ENCODE measurements at regions not wholly inside any gene's neighbourhood (a gene's known extent, or its start where the extent isn't known, plus 50 kb on each side); places are given as distances from the start of the nearest gene placed in this dataset.
A peak's percentile ranks its signal among the peaks of the same experiment; 100 is the strongest.

- Histone ChIP-seq H3K27me3 (ENCODE audit: low read length) (no peaks in the 10 kb centered on the region), H3K4me3 (ENCODE audit: low read length) (no peak overlapping the region), H3K79me2 (ENCODE audit: low read length) (no peaks in the 10 kb centered on the region), H4K20me1 (ENCODE audit: low read length) (no peaks in the 10 kb centered on the region), H3K27ac (ENCODE audit: low read length) (no peak overlapping the region), H3K9ac (ENCODE audit: low read length) (no peak overlapping the region), H2AFZ (ENCODE audit: low read length) (no peak overlapping the region), H3K4me1 (ENCODE audit: insufficient read depth, low read length) (peaks cover 24% of the 10 kb centered on the region), H3K36me3 (ENCODE audit: low read depth, low read length) (no peaks in the 10 kb centered on the region), H3K9me3 (ENCODE audit: low read length) (no peaks in the 10 kb centered on the region), H3K9me2 (replicated peaks; ENCODE audit: low read length) (no peaks in the 10 kb centered on the region), H3K4me2 (ENCODE audit: low read length) (no peak overlapping the region), H3F3A (ENCODE audit: low read length, unreplicated experiment) (peaks cover 8% of the 10 kb centered on the region)
- TF ChIP-seq EZH2phosphoT487 (IDR thresholded peaks at IDR 0.05; ENCODE audit: borderline replicate concordance, low read length) (no peak), CTCF (conservative IDR thresholded peaks at IDR 0.05; ENCODE audit: low read depth, low read length) (peak; percentile 75)
- no TSS peak for BruUV-seq (replicated peaks)
- DNase-seq (peak; percentile 49), ATAC-seq (no peak)
- ChIA-PET CTCF (interaction anchor here (1.4 kb wide), 1 partner anchor 99 kb away, joined by 4 read pairs; no protein-coding TSS in a partner anchor), POLR2A (ENCODE audit: unreplicated experiment) (no interaction called here)
- intact Hi-C loops (cut with micrococcal nuclease), result loop anchor here (1.0 to 10.0 kb wide), 5 partner anchors 100 to 941 kb away; no protein-coding TSS in a partner anchor
Measured at GRCh38 chr13:90868321-90868920, 479.1 kb upstream of the MIR17HG start.

GRCh38 chr13:90869580-90869979, 477.9 kb upstream of the MIR17HG start:
- H3K27ac ChIP-seq (ENCODE audit: low read length), result no peak overlapping the region
- no peak overlapping the region for H3K4me2 ChIP-seq (ENCODE audit: low read length)
- no peak overlapping the region for H3K9ac ChIP-seq (ENCODE audit: low read length)
- H3K27me3 ChIP-seq (ENCODE audit: low read length), result no peaks in the 10 kb centered on the region
- H3F3A ChIP-seq (ENCODE audit: low read length, unreplicated experiment), result peaks cover 8% of the 10 kb centered on the region
- POLR2A ChIA-PET (ENCODE audit: unreplicated experiment), result no interaction called here
- no peaks in the 10 kb centered on the region for H3K79me2 ChIP-seq (ENCODE audit: low read length)
- DNase-seq (no peak), ATAC-seq (no peak)
- no TSS peak for BruUV-seq (replicated peaks)
- no peaks in the 10 kb centered on the region for H3K9me3 ChIP-seq (ENCODE audit: low read length)
- H4K20me1 ChIP-seq (ENCODE audit: low read length), result no peaks in the 10 kb centered on the region
- no peak for TF ChIP-seq CTCF (conservative IDR thresholded peaks at IDR 0.05; ENCODE audit: low read depth, low read length)
- H3K4me1 ChIP-seq (ENCODE audit: insufficient read depth, low read length), result peaks cover 24% of the 10 kb centered on the region
- no peak overlapping the region for H3K4me3 ChIP-seq (ENCODE audit: low read length)
- CTCF ChIA-PET, result no interaction called here
- intact Hi-C loops (cut with micrococcal nuclease), result loop anchor here (5.0 to 10.0 kb wide), 4 partner anchors 148 to 942 kb away; no protein-coding TSS in a partner anchor
- no peaks in the 10 kb centered on the region for H3K36me3 ChIP-seq (ENCODE audit: low read depth, low read length)
- no peak overlapping the region for H2AFZ ChIP-seq (ENCODE audit: low read length)
- no peaks in the 10 kb centered on the region for H3K9me2 ChIP-seq (replicated peaks; ENCODE audit: low read length)

GRCh38 chr13:90872491-90873025, 474.9 kb upstream of the MIR17HG start:
- no peak overlapping the region for H2AFZ ChIP-seq (ENCODE audit: low read length)
- no peaks in the 10 kb centered on the region for H4K20me1 ChIP-seq (ENCODE audit: low read length)
- H3K36me3 ChIP-seq (ENCODE audit: low read depth, low read length), result no peaks in the 10 kb centered on the region
- no TSS peak for BruUV-seq (replicated peaks)
- H3K79me2 ChIP-seq (ENCODE audit: low read length), result no peaks in the 10 kb centered on the region
- H3F3A ChIP-seq (ENCODE audit: low read length, unreplicated experiment), result no peaks in the 10 kb centered on the region
- H3K27me3 ChIP-seq (ENCODE audit: low read length), result no peaks in the 10 kb centered on the region
- no peak for ATAC-seq
- H3K4me3 ChIP-seq (ENCODE audit: low read length), result no peak overlapping the region
- ChIA-PET CTCF (no interaction called here), POLR2A (ENCODE audit: unreplicated experiment) (no interaction called here)
- H3K9ac ChIP-seq (ENCODE audit: low read length), result no peak overlapping the region
- H3K4me2 ChIP-seq (ENCODE audit: low read length), result no peak overlapping the region
- H3K4me1 ChIP-seq (ENCODE audit: insufficient read depth, low read length), result peaks cover 2% of the 10 kb centered on the region; the same call in 1 of the 2 replicates
- TF ChIP-seq EZH2phosphoT487 (IDR thresholded peaks at IDR 0.05; ENCODE audit: borderline replicate concordance, low read length) (no peak), CTCF (conservative IDR thresholded peaks at IDR 0.05; ENCODE audit: low read depth, low read length) (no peak), EZH2 (IDR thresholded peaks at IDR 0.05; ENCODE audit: low read length, unreplicated experiment) (no peak)
- DNase-seq, result no peak
- H3K9me2 ChIP-seq (replicated peaks; ENCODE audit: low read length), result no peaks in the 10 kb centered on the region
- no peaks in the 10 kb centered on the region for H3K9me3 ChIP-seq (ENCODE audit: low read length)
- H3K27ac ChIP-seq (ENCODE audit: low read length), result no peak overlapping the region
- intact Hi-C loops (cut with micrococcal nuclease), result no loop called here
